Aorta (tissue), 5 donors: ENCODE measurements at regions not wholly inside any gene's neighbourhood (a gene's known extent, or its start where the extent isn't known, plus 50 kb on each side); places are given as distances from the start of the nearest gene placed in this dataset.

Source experiments
- ATAC-seq: fragments of 200-7000 bp; cut with Tn5 transposase; one replicate; pipeline ENCODE4 v1.9.1; 2022; ENCODE audit warnings: moderate library complexity; ENCODE audit not compliant: low FRiP score
- DNase-seq, 2 donors: peaks; one replicate each; pipeline ENCODE4 v3.0.0-alpha.2; 2020
- H3K27ac ChIP-seq, 2 donors: one replicate each; pipeline ENCODE4 v1.5.1; 2013; ENCODE audit warnings: low read length in 2 of 2, mild to moderate bottlenecking in 2 of 2, moderate library complexity in 2 of 2, control low read depth in 1 of 2, inconsistent platforms in 1 of 2, low read depth in 1 of 2
- H3K27me3 ChIP-seq, 2 donors: one replicate each; pipeline ENCODE4 v1.6.1; 2013; ENCODE audit warnings: control low read depth in 1 of 2, low read length in 1 of 2, mild to moderate bottlenecking in 1 of 2, moderate library complexity in 1 of 2; ENCODE audit not compliant: insufficient read depth in 2 of 2, control insufficient read depth in 1 of 2
- H3K36me3 ChIP-seq, 2 donors: one replicate each; pipeline ENCODE4 v1.6.1; 2013; ENCODE audit warnings: control low read depth in 1 of 2, low read length in 1 of 2, mild to moderate bottlenecking in 1 of 2; ENCODE audit not compliant: insufficient read depth in 2 of 2, control insufficient read depth in 1 of 2
- H3K4me1 ChIP-seq, 2 donors: one replicate each; pipeline ENCODE4 v1.6.1; 2013; ENCODE audit warnings: low read length in 2 of 2, control low read depth in 1 of 2, mild to moderate bottlenecking in 1 of 2, moderate library complexity in 1 of 2; ENCODE audit not compliant: insufficient read depth in 2 of 2, control insufficient read depth in 1 of 2
- H3K4me3 ChIP-seq, 2 donors: one replicate each; pipeline ENCODE4 v1.5.1; 2013; ENCODE audit warnings: low read length in 2 of 2, control low read depth in 1 of 2, mild to moderate bottlenecking in 1 of 2
- H3K9me3 ChIP-seq: one replicate; pipeline ENCODE4 v1.6.1; 2013; ENCODE audit warnings: mild to moderate bottlenecking, low read length; ENCODE audit not compliant: control insufficient read depth
- WGBS, 2 donors: extraction: QIAGEN DNeasy Blood & Tissue Kit; methylation state at CpG; one replicate each; pipeline ENCODE4 v1.1.7; 2013; 5-methylcytosine and 5-hydroxymethylcytosine counted together
- intact Hi-C, 2 donors: fragments of 100-400 bp; cut with DNase I; formaldehyde crosslinking; loops; one replicate each; pipeline versions ENCODE4 v1.14.2 to v1.15.0; 2022
- donor health status: healthy with polysubstance abuse.
- donor health status: Bipolar disorder and iron deficiency.
- donor health status: DM: no; HTN: no; CAD: no.
- donor health status: DM: no; HTN: no; CAD: no.
- donor health status: DM: yes; HTN: yes; CAD: no.

DNA sequence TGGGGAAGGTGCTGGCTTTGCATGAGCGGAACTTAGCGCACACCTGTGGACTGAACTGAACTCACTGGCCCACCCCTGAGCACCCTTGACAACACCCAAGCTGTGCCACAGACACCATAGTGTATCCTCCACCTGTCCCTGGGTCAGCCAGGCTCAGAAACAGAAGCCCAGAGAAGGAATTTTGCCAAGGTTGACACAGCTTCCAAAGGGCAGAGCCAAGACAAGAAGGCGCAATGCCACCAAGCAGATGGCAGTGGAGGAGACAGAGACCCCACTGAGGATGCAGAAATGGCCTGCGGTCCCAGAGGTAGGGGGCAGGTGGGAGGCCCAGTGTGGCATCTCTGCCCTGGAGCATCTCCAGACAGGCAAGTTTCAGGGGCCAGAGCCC, 169.0 kb downstream of the ENGASE start:
- Histone ChIP-seq H3K36me3 (no peaks in the 10 kb centered on the region), H3K4me1 (no peaks in the 10 kb centered on the region), H3K9me3 (peaks cover 5% of the 10 kb centered on the region), H3K27ac (no peak overlapping the region), H3K4me3 (no peak overlapping the region), H3K27me3 (no peaks in the 10 kb centered on the region)
- DNase-seq (no peak), ATAC-seq (no peak)
- intact Hi-C loops, result no loop called here
- WGBS, 2 donors, result 93 to 97% methylated on average over 4 of the region's 4 CpGs

GRCh38 chr17:79242873-79243602, 168.4 kb downstream of the ENGASE start:
- no peak overlapping the region for H3K4me3 ChIP-seq
- H3K9me3 ChIP-seq, result peaks cover 5% of the 10 kb centered on the region
- H3K4me1 ChIP-seq, result no peaks in the 10 kb centered on the region
- no peaks in the 10 kb centered on the region for H3K27me3 ChIP-seq
- ATAC-seq (no peak), DNase-seq (no peak)
- no peaks in the 10 kb centered on the region for H3K36me3 ChIP-seq
- WGBS, 2 donors, result 69 to 74% methylated on average over 10 of the region's 10 CpGs
- H3K27ac ChIP-seq, result no peak overlapping the region
- intact Hi-C loops, result no loop called here

DNA sequence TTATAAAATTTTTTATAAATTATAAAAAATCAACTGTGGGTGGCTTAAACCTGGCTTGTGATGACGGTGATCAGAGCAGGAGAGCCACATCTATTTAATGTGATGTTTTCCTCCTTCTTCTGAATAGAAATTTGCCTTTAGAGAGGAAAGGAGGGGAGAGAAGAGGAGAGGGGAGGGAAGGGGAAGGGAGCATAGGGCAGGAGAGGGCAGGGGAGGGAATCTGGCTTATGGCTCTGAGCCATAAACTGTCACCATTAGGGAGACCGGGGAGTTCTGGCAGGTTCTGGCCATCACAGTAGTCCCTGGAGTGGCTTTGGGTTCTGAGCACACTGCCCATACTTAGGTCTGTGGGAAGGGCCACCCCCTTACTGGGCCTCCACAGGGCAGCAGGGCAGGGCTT, 167.8 kb downstream of the ENGASE start:
- 46 to 51% methylated on average over 2 of the region's 2 CpGs for WGBS, 2 donors
- Histone ChIP-seq H3K4me1 (no peaks in the 10 kb centered on the region), H3K27me3 (no peaks in the 10 kb centered on the region), H3K9me3 (peaks cover 5% of the 10 kb centered on the region), H3K27ac (no peak overlapping the region), H3K36me3 (no peaks in the 10 kb centered on the region), H3K4me3 (no peak overlapping the region)
- intact Hi-C loops, result no loop called here
- DNase-seq (no peak), ATAC-seq (no peak)

DNA sequence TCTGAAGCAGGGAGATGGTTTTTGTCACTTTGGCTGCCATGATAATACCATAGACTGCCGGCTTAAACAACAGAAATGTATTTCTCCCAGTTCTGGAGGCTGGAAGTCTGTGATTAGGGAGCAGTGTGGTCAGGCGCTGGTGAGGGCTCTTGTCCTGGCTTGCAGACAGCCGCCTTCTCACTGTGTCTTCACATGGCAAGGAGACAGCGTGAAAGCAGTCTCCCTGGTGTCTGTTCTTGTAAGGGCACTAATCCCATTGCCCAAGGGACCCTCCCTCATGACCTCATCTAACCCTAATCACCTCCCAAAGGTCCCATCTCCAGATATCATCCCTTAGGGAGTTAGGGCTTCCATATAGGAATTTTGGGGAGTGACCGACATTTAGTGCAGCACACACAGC, 167.0 kb downstream of the ENGASE start:
- Histone ChIP-seq H3K4me1 (no peaks in the 10 kb centered on the region), H3K27ac (no peak overlapping the region), H3K27me3 (no peaks in the 10 kb centered on the region), H3K36me3 (no peaks in the 10 kb centered on the region), H3K9me3 (peaks cover 4% of the 10 kb centered on the region), H3K4me3 (no peak overlapping the region)
- 87 to 89% methylated on average over 5 of the region's 5 CpGs for WGBS, 2 donors
- ATAC-seq, result no peak
- intact Hi-C loops, result no loop called here
- no peak for DNase-seq

- no peaks in the 10 kb centered on the region for H3K4me1 ChIP-seq
- intact Hi-C loops, result no loop called here
- no peak for ATAC-seq
Observed at GRCh38 chr17:79239205-79239604, 164.6 kb downstream of the ENGASE start.

GRCh38 chr17:79237448-79238053, 162.9 kb downstream of the ENGASE start:
- DNase-seq, result no peak
- no peak overlapping the region for H3K4me3 ChIP-seq
- no peaks in the 10 kb centered on the region for H3K27me3 ChIP-seq
- ATAC-seq, result no peak
- H3K36me3 ChIP-seq, result no peaks in the 10 kb centered on the region
- peaks cover 3% of the 10 kb centered on the region for H3K9me3 ChIP-seq
- no peaks in the 10 kb centered on the region for H3K4me1 ChIP-seq
- 84 to 86% methylated on average over 12 to 13 of the region's 13 CpGs for WGBS, 2 donors
- no peak overlapping the region for H3K27ac ChIP-seq
- intact Hi-C loops, result no loop called here

More at GRCh38 chr17:79239205-79239604, 164.6 kb downstream of the ENGASE start:
- H3K36me3 ChIP-seq, result no peaks in the 10 kb centered on the region
- H3K27ac ChIP-seq, result no peak overlapping the region
- no peak for DNase-seq
- no peak overlapping the region for H3K4me3 ChIP-seq
- H3K9me3 ChIP-seq, result peaks cover 3% of the 10 kb centered on the region
- 66 to 70% methylated on average over 9 of the region's 9 CpGs for WGBS, 2 donors
- H3K27me3 ChIP-seq, result no peaks in the 10 kb centered on the region

GRCh38 chr17:79235808-79236207, 161.2 kb downstream of the ENGASE start:
- 53 to 58% methylated on average over 10 of the region's 10 CpGs for WGBS, 2 donors

GRCh38 chr17:79233916-79234551, 159.4 kb downstream of the ENGASE start:
- H3K27me3 ChIP-seq, result no peaks in the 10 kb centered on the region
- WGBS, 2 donors, result 79 to 81% methylated on average over 28 of the region's 28 CpGs
- DNase-seq (no peak), ATAC-seq (no peak)
- no peak overlapping the region for H3K27ac ChIP-seq
- intact Hi-C loops, result no loop called here
- no peaks in the 10 kb centered on the region for H3K36me3 ChIP-seq
- no peaks in the 10 kb centered on the region for H3K4me1 ChIP-seq
- H3K9me3 ChIP-seq, result no peaks in the 10 kb centered on the region
- no peak overlapping the region for H3K4me3 ChIP-seq

More at GRCh38 chr17:79235808-79236207, 161.2 kb downstream of the ENGASE start:
- ATAC-seq (no peak), DNase-seq (no peak)
- H3K27me3 ChIP-seq, result no peaks in the 10 kb centered on the region
- no peaks in the 10 kb centered on the region for H3K4me1 ChIP-seq
- no peak overlapping the region for H3K4me3 ChIP-seq
- no peaks in the 10 kb centered on the region for H3K9me3 ChIP-seq
- no peaks in the 10 kb centered on the region for H3K36me3 ChIP-seq
- intact Hi-C loops, result no loop called here
- no peak overlapping the region for H3K27ac ChIP-seq

- WGBS, 2 donors, result 83 to 85% methylated on average over 5 of the region's 5 CpGs
- no peaks in the 10 kb centered on the region for H3K36me3 ChIP-seq
- intact Hi-C loops, result no loop called here
- H3K27me3 ChIP-seq, result no peaks in the 10 kb centered on the region
- ATAC-seq (no peak), DNase-seq (no peak)
- no peaks in the 10 kb centered on the region for H3K4me1 ChIP-seq
- no peak overlapping the region for H3K27ac ChIP-seq
- H3K9me3 ChIP-seq, result no peaks in the 10 kb centered on the region
- H3K4me3 ChIP-seq, result no peak overlapping the region
Observed at GRCh38 chr17:79232957-79233356, 158.3 kb downstream of the ENGASE start.
